HEK293 (cell line): ENCODE measurements at regions not wholly inside any gene's neighbourhood (a gene's known extent, or its start where the extent isn't known, plus 50 kb on each side); places are given as distances from the start of the nearest gene placed in this dataset.

Source experiments
- CTCF ChIA-PET: fragments of 350-600 bp; formaldehyde crosslinking; extraction: SDS; loops from one replicate; lab custom pipeline; 2021; ENCODE audit warnings: antibody characterized with exemption; lab: Yijun Ruan, JAX
- POLR2A ChIA-PET: fragments of 300-600 bp; formaldehyde crosslinking; extraction: SDS; loops from one replicate; lab custom pipeline; 2020; ENCODE audit warnings: antibody characterized with exemption, inconsistent platforms; lab: Yijun Ruan, JAX
- H3K27ac ChIP-seq: fragments of 200-500 bp; sonication (Bioruptor generic); 2 replicates; pipeline ENCODE4 v1.5.1; 2014; ENCODE audit warnings: low read depth, low read length, control low read depth, inconsistent platforms; ENCODE audit errors: extremely low read depth
- H3K36me3 ChIP-seq, 2 experiments: fragments of 200-500 bp in 1 of 2; sonication (Bioruptor generic) in 1 of 2; 1 replicate in 1 of 2; 2 replicates in 1 of 2; pipeline ENCODE4 v1.5.1; 2014 to 2017; ENCODE audit warnings: inconsistent platforms in 2 of 2, low read length in 2 of 2; ENCODE audit not compliant: control insufficient read depth in 2 of 2, insufficient read depth in 1 of 2
- H3K4me1 ChIP-seq: fragments of 200-500 bp; sonication (Bioruptor generic); 2 replicates; pipeline ENCODE4 v1.5.1; 2014; ENCODE audit warnings: mild to moderate bottlenecking, low read length, inconsistent platforms; ENCODE audit not compliant: control insufficient read depth, insufficient read depth
- H3K4me3 ChIP-seq: 2 replicates; pipeline ENCODE4 v1.5.1; 2011; ENCODE audit warnings: low read depth, mild to moderate bottlenecking, control low read depth, low read length, moderate library complexity
- H3K9me3 ChIP-seq: fragments of 200-500 bp; sonication (Bioruptor generic); 2 replicates; pipeline ENCODE4 v1.5.1; 2014; ENCODE audit warnings: low read depth, low read length, inconsistent platforms; ENCODE audit not compliant: control insufficient read depth, insufficient read depth
- ATF2 ChIP-seq: fragments of 450-650 bp; formaldehyde crosslinking; IDR thresholded peaks from 2 replicates; pipeline ENCODE4 v1.5.1; 2016; ENCODE audit warnings: missing biosample characterization, missing genetic modification characterization, low read depth
- CTCF ChIP-seq: fragments of 450-650 bp; formaldehyde crosslinking; IDR thresholded peaks from 2 replicates; pipeline ENCODE4 v1.5.1; 2016; ENCODE audit warnings: missing biosample characterization, missing genetic modification characterization
- HOXD13 ChIP-seq: sonication (generic); formaldehyde crosslinking; IDR thresholded peaks from 2 replicates; pipeline ENCODE4 v1.8.0; 2022; ENCODE audit warnings: missing genetic modification reagents, borderline replicate concordance
- KLF8 ChIP-seq: fragments of 450-650 bp; formaldehyde crosslinking; IDR thresholded peaks from 2 replicates; pipeline ENCODE4 v1.5.1; 2016; ENCODE audit warnings: missing biosample characterization, missing genetic modification characterization
- PRDM4 ChIP-seq: fragments of 450-650 bp; formaldehyde crosslinking; IDR thresholded peaks from 2 replicates; pipeline ENCODE4 v1.5.1; 2017; ENCODE audit warnings: missing biosample characterization, missing genetic modification characterization
- SCRT1 ChIP-seq: fragments of 450-650 bp; formaldehyde crosslinking; IDR thresholded peaks from 2 replicates; pipeline ENCODE4 v1.5.1; 2016; ENCODE audit warnings: missing biosample characterization, missing genetic modification characterization, borderline replicate concordance
- ZBTB26 ChIP-seq: fragments of 450-650 bp; formaldehyde crosslinking; optimal IDR thresholded peaks from 2 replicates; pipeline ENCODE3; 2016; ENCODE audit warnings: missing biosample characterization, mild to moderate bottlenecking, missing genetic modification characterization
- ZFP41 ChIP-seq: fragments of 450-650 bp; formaldehyde crosslinking; IDR thresholded peaks from 2 replicates; pipeline ENCODE4 v1.5.1; 2016; ENCODE audit warnings: missing biosample characterization, missing genetic modification characterization, borderline replicate concordance
- ZNF138 ChIP-seq: fragments of 450-650 bp; formaldehyde crosslinking; IDR thresholded peaks from 2 replicates; pipeline ENCODE4 v1.5.1; 2016; ENCODE audit warnings: missing biosample characterization, missing genetic modification characterization, borderline replicate concordance
- ZNF19 ChIP-seq: fragments of 450-650 bp; formaldehyde crosslinking; IDR thresholded peaks from 2 replicates; pipeline ENCODE4; 2016; ENCODE audit warnings: missing biosample characterization, missing genetic modification characterization, low read depth
- ZNF324 ChIP-seq: fragments of 450-650 bp; formaldehyde crosslinking; IDR thresholded peaks from 2 replicates; pipeline ENCODE4 v1.5.1; 2016; ENCODE audit warnings: missing biosample characterization, missing genetic modification characterization
- ZNF354C ChIP-seq: fragments of 450-650 bp; formaldehyde crosslinking; IDR thresholded peaks from 2 replicates; pipeline ENCODE4 v1.5.1; 2016; ENCODE audit warnings: missing biosample characterization, missing genetic modification characterization, low read depth, borderline replicate concordance
- ZNF449 ChIP-seq: fragments of 450-650 bp; formaldehyde crosslinking; IDR thresholded peaks from 2 replicates; pipeline ENCODE4 v1.5.1; 2017; ENCODE audit warnings: missing biosample characterization, mild to moderate bottlenecking, missing genetic modification characterization, moderate library complexity
- ZNF48 ChIP-seq: fragments of 450-650 bp; formaldehyde crosslinking; IDR thresholded peaks from 2 replicates; pipeline ENCODE4 v1.5.1; 2016; ENCODE audit warnings: missing biosample characterization, missing genetic modification characterization
- ZNF558 ChIP-seq: fragments of 450-650 bp; formaldehyde crosslinking; IDR thresholded peaks from 2 replicates; pipeline ENCODE4 v1.5.1; 2016; ENCODE audit warnings: missing biosample characterization, missing genetic modification characterization
- ZNF571 ChIP-seq: fragments of 450-650 bp; formaldehyde crosslinking; IDR thresholded peaks from 2 replicates; pipeline ENCODE4 v1.5.0; 2017; ENCODE audit warnings: missing biosample characterization, missing genetic modification characterization
- ZNF626 ChIP-seq: fragments of 450-650 bp; sonication (Bioruptor Pico); formaldehyde crosslinking; IDR thresholded peaks from 2 replicates; pipeline ENCODE4 v1.5.1; 2018; ENCODE audit warnings: missing biosample characterization, missing genetic modification characterization, inconsistent platforms
- ZNF776 ChIP-seq: fragments of 450-650 bp; formaldehyde crosslinking; IDR thresholded peaks from 2 replicates; pipeline ENCODE4 v1.5.0; 2017; ENCODE audit warnings: missing biosample characterization, missing genetic modification characterization, borderline replicate concordance
- ZNF777 ChIP-seq: fragments of 450-650 bp; formaldehyde crosslinking; IDR thresholded peaks from 2 replicates; pipeline ENCODE4 v1.5.1; 2017; ENCODE audit warnings: missing biosample characterization, missing genetic modification characterization, borderline replicate concordance
- ZSCAN23 ChIP-seq: fragments of 450-650 bp; formaldehyde crosslinking; IDR thresholded peaks from 2 replicates; pipeline ENCODE4 v1.5.1; 2016; ENCODE audit warnings: missing biosample characterization, missing genetic modification characterization

- ChIA-PET CTCF (no interaction called here), POLR2A (no interaction called here)
- no peaks in the 10 kb centered on the region for H3K9me3 ChIP-seq
- H3K4me1 ChIP-seq: no peaks in the 10 kb centered on the region
- no peak for TF ChIP-seq PRDM4 (tag by site-specific recombination)
- no peak for TF ChIP-seq ZNF558
- no peak for TF ChIP-seq ZNF626 (tag by site-specific recombination)
- no peak for TF ChIP-seq ZNF777 (tag by site-specific recombination)
- no peak for TF ChIP-seq SCRT1 (tag by site-specific recombination)
- no peak for TF ChIP-seq ATF2
- no peaks in the 10 kb centered on the region for H3K36me3 ChIP-seq
- no peak overlapping the region for H3K27ac ChIP-seq
- H3K4me3 ChIP-seq: no peak overlapping the region
Observed at GRCh38 chr3:189025866-189026265, 145.9 kb upstream of the TPRG1 start.

- no peaks in the 10 kb centered on the region for H3K4me1 ChIP-seq
- CTCF ChIA-PET: no interaction called here
- no peak overlapping the region for H3K4me3 ChIP-seq
- no peak for TF ChIP-seq ZSCAN23 (tag by site-specific recombination)
- TF ChIP-seq ZNF449 (tag by site-specific recombination): no peak
- TF ChIP-seq ZNF138: no peak
- TF ChIP-seq ZNF19: no peak
- no peak for TF ChIP-seq ZNF324 (tag by site-specific recombination)
- no peak for TF ChIP-seq HOXD13 (CRISPR knock-in tag)
- TF ChIP-seq ZFP41: no peak
- TF ChIP-seq ZNF776 (tag by site-specific recombination): no peak
- no peak for TF ChIP-seq ZNF571
- no peak for TF ChIP-seq ZNF354C
- no peak for TF ChIP-seq ZNF48
- TF ChIP-seq ZNF777 (tag by site-specific recombination): no peak
- no peak for TF ChIP-seq ZBTB26
- TF ChIP-seq ATF2: no peak
- no peak for TF ChIP-seq KLF8
- TF ChIP-seq CTCF (tag by site-specific recombination): no peak
- TF ChIP-seq, all 188 proteins: peak for 0
- POLR2A ChIA-PET: no interaction called here
- H3K36me3 ChIP-seq: no peaks in the 10 kb centered on the region
- H3K9me3 ChIP-seq: no peaks in the 10 kb centered on the region
- no peak overlapping the region for H3K27ac ChIP-seq
Observed at GRCh38 chr3:189027626-189028155, 144.1 kb upstream of the TPRG1 start.
